Right lobe of liver (tissue), 6 donors: ENCODE measurements at regions not wholly inside any gene's neighbourhood (a gene's known extent, or its start where the extent isn't known, plus 50 kb on each side); places are given as distances from the start of the nearest gene placed in this dataset.

Experiments
- ATAC-seq, 4 donors: fragments of 200-7000 bp; cut with Tn5 transposase; one replicate each; pipeline ENCODE4 v1.9.1; 2020; ENCODE audit warnings: mild to moderate bottlenecking in 4 of 4, moderate library complexity in 4 of 4
- DNase-seq, 3 donors: peaks; one replicate each; pipeline ENCODE4 v3.0.0-alpha.2; 2020
- H3K27ac ChIP-seq, 3 donors: fragments of 200-600 bp; one replicate each; pipeline ENCODE4 v1.8.0; 2022
- H3K27me3 ChIP-seq, 2 donors: fragments of 200-600 bp; one replicate each; pipeline ENCODE4 v1.8.0; 2022
- H3K36me3 ChIP-seq, 4 donors: fragments of 200-600 bp; sonication (generic) in 1 of 4; one replicate each; pipeline versions ENCODE4 v1.5.1 to v1.8.0; 2017 to 2022; ENCODE audit warnings: control low read depth in 1 of 4
- H3K4me1 ChIP-seq, 4 donors: fragments of 200-600 bp; sonication (generic) in 1 of 4; one replicate each; pipeline versions ENCODE4 v1.5.1 to v1.8.0; 2017 to 2022; ENCODE audit warnings: control low read depth in 1 of 4
- H3K4me3 ChIP-seq, 3 donors: fragments of 200-600 bp; one replicate each; pipeline ENCODE4 v1.8.0; 2022
- H3K9me3 ChIP-seq, 4 donors: fragments of 200-600 bp; sonication (generic) in 1 of 4; one replicate each; pipeline versions ENCODE4 v1.5.1 to v1.8.0; 2017 to 2022; ENCODE audit warnings: control low read depth in 1 of 4
- CTCF ChIP-seq, 4 donors: fragments of 200-600 bp in 3 of 4; fragments of 450-650 bp in 1 of 4; IDR thresholded peaks; one replicate each; pipeline versions ENCODE4 v1.5.1 to v1.8.0; 2016 to 2022; ENCODE audit warnings: antibody characterized with exemption in 4 of 4, mild to moderate bottlenecking in 2 of 4
- POLR2A ChIP-seq: fragments of 450-650 bp; IDR thresholded peaks from one replicate; pipeline ENCODE4 v1.6.1; 2017; ENCODE audit warnings: antibody characterized with exemption, mild to moderate bottlenecking
- WGBS: methylation state at CpG from one replicate; pipeline ENCODE4 v1.1.6; 2018; ENCODE audit warnings: low coverage, low lambda C conversion rate; ENCODE audit not compliant: insufficient coverage; ENCODE audit errors: missing lambda C conversion rate; 5-methylcytosine and 5-hydroxymethylcytosine counted together
- intact Hi-C, 2 donors: fragments of 100-400 bp; cut with DNase I; formaldehyde crosslinking; loops; one replicate each; pipeline versions ENCODE4 v1.11.2 to v1.14.1; 2022
- donor health status: DM: no; HTN: yes; CAD: no.
- donor health status: DM: no; HTN: no; CAD: no.
- donor health status: DM: no; HTN: no; CAD: no.
- donor health status: DM: no; HTN: yes; CAD: no.
- donor health status: DM: no; HTN: yes; CAD: no.

GRCh38 chrX:129123795-129124194 lies 399.5 kb downstream of the SMARCA1 start:
- ATAC-seq (peak; percentile 50 to 79 (median 72)), DNase-seq (no peak)
- Histone ChIP-seq H3K27ac (no peak overlapping the region), H3K9me3 (no peaks in the 10 kb centered on the region), H3K4me3 (no peak overlapping the region), H3K27me3 (no peaks in the 10 kb centered on the region), H3K4me1 (peaks cover 0 to 9% (median 0%) of the 10 kb centered on the region in 4 donors), H3K36me3 (no peaks in the 10 kb centered on the region)
- WGBS, result 36% methylated on average over 5 of the region's 6 CpGs
- TF ChIP-seq POLR2A, result no peak
- no peak for TF ChIP-seq CTCF (IDR thresholded peaks at IDR 0.05)
- intact Hi-C loops, result no loop called here

GRCh38 chrX:129116676-129117470 lies 406.4 kb downstream of the SMARCA1 start:
- TF ChIP-seq CTCF (IDR thresholded peaks at IDR 0.05), result no peak
- no peak for TF ChIP-seq POLR2A
- Histone ChIP-seq H3K4me3 (no peak overlapping the region), H3K9me3 (no peaks in the 10 kb centered on the region), H3K27ac (no peak overlapping the region), H3K4me1 (peaks cover 0 to 4% (median 0%) of the 10 kb centered on the region in 4 donors), H3K36me3 (no peaks in the 10 kb centered on the region), H3K27me3 (no peaks in the 10 kb centered on the region)
- 70% methylated on average over 8 of the region's 8 CpGs for WGBS
- ATAC-seq (no peak), DNase-seq (no peak)
- intact Hi-C loops, result no loop called here

- Histone ChIP-seq H3K27me3 (no peaks in the 10 kb centered on the region), H3K4me1 (peaks cover 0 to 4% (median 0%) of the 10 kb centered on the region in 4 donors), H3K27ac (no peak overlapping the region), H3K36me3 (no peaks in the 10 kb centered on the region), H3K4me3 (no peak overlapping the region), H3K9me3 (no peaks in the 10 kb centered on the region)
- TF ChIP-seq POLR2A (no peak), CTCF (IDR thresholded peaks at IDR 0.05) (no peak)
- DNase-seq (no peak), ATAC-seq (peak; percentile 34 to 67 (median 56))
- 13% methylated on average over 1 of the region's 1 CpG for WGBS
- intact Hi-C loops, result no loop called here
These were observed 407.4 kb downstream of the SMARCA1 start for GRCh38 chrX:129115935-129116334.

GRCh38 chrX:129115104-129115503 lies 408.2 kb downstream of the SMARCA1 start:
- H3K9me3 ChIP-seq, result no peaks in the 10 kb centered on the region
- TF ChIP-seq POLR2A, result no peak
- peak in 2 of 4 donors; percentile 20 to 28 for TF ChIP-seq CTCF (IDR thresholded peaks at IDR 0.05)
- peak in 2 of 4 donors; percentile 32 to 47 for ATAC-seq
- DNase-seq, result no peak
- H3K4me3 ChIP-seq, result no peak overlapping the region
- WGBS, result 10% methylated on average over 1 of the region's 1 CpG
- no peaks in the 10 kb centered on the region for H3K27me3 ChIP-seq
- no peaks in the 10 kb centered on the region for H3K36me3 ChIP-seq
- H3K27ac ChIP-seq, result no peak overlapping the region
- intact Hi-C loops, result no loop called here
- peaks cover 0 to 4% (median 0%) of the 10 kb centered on the region in 4 donors for H3K4me1 ChIP-seq
